Ishikawa (cell line): ENCODE measurements at regions not wholly inside any gene's neighbourhood (a gene's known extent, or its start where the extent isn't known, plus 50 kb on each side); places are given as distances from the start of the nearest gene placed in this dataset.

ENCODE experiments used
- CEBPB ChIP-seq: IDR thresholded peaks from 2 replicates; pipeline ENCODE4 v1.6.1; 2012
- CREB1 ChIP-seq: IDR thresholded peaks from 2 replicates; pipeline ENCODE4 v1.6.1; 2012; ENCODE audit warnings: low read depth
- EGR1 ChIP-seq: IDR thresholded peaks from 2 replicates; pipeline ENCODE4 v1.6.1; 2012
- EP300 ChIP-seq: IDR thresholded peaks from 2 replicates; pipeline ENCODE4 v1.6.1; 2012; ENCODE audit warnings: borderline replicate concordance
- TAF1 ChIP-seq: IDR thresholded peaks from 2 replicates; pipeline ENCODE4 v1.6.1; 2012; ENCODE audit warnings: low read depth, mild to moderate bottlenecking
- TCF12 ChIP-seq: IDR thresholded peaks from 2 replicates; pipeline ENCODE4 v1.6.1; 2012; ENCODE audit warnings: low read depth
- TEAD4 ChIP-seq: IDR thresholded peaks from 2 replicates; pipeline ENCODE4 v1.6.1; 2012
- YY1 ChIP-seq: IDR thresholded peaks from 2 replicates; pipeline ENCODE4 v1.6.1; 2012; ENCODE audit warnings: low read depth
- ZBTB7A ChIP-seq: IDR thresholded peaks from 2 replicates; pipeline ENCODE4 v1.6.1; 2012; ENCODE audit warnings: low read depth
- TF ChIP-seq, protein P1 (sequence below): IDR thresholded peaks from 2 replicates; pipeline ENCODE4 v1.6.1; 2012; ENCODE audit warnings: low read depth, mild to moderate bottlenecking
- TF ChIP-seq, protein P2 (sequence below): IDR thresholded peaks from 2 replicates; pipeline ENCODE4 v1.6.1; 2012

DNA sequence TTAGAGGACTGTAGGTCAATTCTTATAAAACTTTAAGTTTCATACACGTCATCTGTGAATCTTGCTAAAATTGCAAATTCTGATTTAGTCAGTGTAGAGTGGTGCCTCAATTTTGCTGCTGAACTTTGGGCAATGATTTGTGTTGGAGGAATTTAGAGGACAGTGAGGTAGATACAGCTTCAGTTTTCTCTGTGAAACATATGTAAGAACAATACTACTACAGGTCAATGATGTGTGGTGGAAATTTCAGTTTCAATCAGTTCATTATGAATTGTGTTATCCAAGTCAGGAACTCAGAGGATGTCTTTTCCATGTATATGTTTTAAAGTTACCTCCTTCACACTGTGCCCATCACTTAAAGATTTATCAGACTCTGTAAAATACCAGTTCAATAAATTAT is 1597.8 kb upstream of the PCDH10 start:
- TF ChIP-seq EP300 (no peak), CREB1 (no peak), ZBTB7A (no peak), YY1 (no peak), TAF1 (no peak), CEBPB (no peak), EGR1 (no peak), TEAD4 (no peak), TCF12 (no peak)
- TF ChIP-seq, protein P1, sequence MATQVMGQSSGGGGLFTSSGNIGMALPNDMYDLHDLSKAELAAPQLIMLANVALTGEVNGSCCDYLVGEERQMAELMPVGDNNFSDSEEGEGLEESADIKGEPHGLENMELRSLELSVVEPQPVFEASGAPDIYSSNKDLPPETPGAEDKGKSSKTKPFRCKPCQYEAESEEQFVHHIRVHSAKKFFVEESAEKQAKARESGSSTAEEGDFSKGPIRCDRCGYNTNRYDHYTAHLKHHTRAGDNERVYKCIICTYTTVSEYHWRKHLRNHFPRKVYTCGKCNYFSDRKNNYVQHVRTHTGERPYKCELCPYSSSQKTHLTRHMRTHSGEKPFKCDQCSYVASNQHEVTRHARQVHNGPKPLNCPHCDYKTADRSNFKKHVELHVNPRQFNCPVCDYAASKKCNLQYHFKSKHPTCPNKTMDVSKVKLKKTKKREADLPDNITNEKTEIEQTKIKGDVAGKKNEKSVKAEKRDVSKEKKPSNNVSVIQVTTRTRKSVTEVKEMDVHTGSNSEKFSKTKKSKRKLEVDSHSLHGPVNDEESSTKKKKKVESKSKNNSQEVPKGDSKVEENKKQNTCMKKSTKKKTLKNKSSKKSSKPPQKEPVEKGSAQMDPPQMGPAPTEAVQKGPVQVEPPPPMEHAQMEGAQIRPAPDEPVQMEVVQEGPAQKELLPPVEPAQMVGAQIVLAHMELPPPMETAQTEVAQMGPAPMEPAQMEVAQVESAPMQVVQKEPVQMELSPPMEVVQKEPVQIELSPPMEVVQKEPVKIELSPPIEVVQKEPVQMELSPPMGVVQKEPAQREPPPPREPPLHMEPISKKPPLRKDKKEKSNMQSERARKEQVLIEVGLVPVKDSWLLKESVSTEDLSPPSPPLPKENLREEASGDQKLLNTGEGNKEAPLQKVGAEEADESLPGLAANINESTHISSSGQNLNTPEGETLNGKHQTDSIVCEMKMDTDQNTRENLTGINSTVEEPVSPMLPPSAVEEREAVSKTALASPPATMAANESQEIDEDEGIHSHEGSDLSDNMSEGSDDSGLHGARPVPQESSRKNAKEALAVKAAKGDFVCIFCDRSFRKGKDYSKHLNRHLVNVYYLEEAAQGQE = no peak
- TF ChIP-seq, protein P2, sequence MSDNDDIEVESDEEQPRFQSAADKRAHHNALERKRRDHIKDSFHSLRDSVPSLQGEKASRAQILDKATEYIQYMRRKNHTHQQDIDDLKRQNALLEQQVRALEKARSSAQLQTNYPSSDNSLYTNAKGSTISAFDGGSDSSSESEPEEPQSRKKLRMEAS = no peak
